ENCODE measurements at regions not wholly inside any gene's neighbourhood (a gene's known extent, or its start where the extent isn't known, plus 50 kb on each side); places are given as distances from the start of the nearest gene placed in this dataset.
"Not testable (repeated sequence)": the region's sequence is repeated elsewhere in the genome, so short reads cannot be mapped to it uniquely, and the experiment has no call there.

DNA sequence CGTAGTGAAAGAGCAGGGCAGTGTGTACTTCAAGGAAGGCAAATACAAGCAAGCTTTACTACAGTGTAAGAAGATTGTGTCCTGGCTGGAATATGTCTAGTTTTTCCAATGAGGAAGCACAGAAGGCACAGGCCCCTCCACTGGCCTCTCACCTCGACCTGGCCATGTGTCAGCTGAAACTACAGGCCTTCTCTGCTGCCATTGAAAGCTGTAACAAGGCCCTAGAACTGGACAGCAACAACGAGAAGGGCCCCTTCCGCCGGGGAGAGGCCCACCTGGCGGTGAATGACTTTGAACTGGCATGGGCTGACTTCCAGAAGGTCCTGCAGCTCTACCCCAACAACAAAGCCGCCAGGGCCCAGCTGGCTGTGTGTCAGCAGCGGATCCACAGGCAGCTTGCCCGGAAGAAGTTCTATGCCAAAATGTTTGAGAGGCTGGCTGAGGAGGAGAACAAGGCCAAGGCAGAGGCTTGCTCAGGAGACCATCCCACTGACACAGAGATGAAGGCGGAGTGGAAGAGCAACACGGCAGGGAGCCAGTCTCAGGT is 202.2 kb downstream of the SPATA31A6 start:
- TF ChIP-seq, protein P1, sequence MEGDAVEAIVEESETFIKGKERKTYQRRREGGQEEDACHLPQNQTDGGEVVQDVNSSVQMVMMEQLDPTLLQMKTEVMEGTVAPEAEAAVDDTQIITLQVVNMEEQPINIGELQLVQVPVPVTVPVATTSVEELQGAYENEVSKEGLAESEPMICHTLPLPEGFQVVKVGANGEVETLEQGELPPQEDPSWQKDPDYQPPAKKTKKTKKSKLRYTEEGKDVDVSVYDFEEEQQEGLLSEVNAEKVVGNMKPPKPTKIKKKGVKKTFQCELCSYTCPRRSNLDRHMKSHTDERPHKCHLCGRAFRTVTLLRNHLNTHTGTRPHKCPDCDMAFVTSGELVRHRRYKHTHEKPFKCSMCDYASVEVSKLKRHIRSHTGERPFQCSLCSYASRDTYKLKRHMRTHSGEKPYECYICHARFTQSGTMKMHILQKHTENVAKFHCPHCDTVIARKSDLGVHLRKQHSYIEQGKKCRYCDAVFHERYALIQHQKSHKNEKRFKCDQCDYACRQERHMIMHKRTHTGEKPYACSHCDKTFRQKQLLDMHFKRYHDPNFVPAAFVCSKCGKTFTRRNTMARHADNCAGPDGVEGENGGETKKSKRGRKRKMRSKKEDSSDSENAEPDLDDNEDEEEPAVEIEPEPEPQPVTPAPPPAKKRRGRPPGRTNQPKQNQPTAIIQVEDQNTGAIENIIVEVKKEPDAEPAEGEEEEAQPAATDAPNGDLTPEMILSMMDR (conservative IDR thresholded peaks at IDR 0.05; ENCODE audit: low read length), result not testable (repeated sequence)
- not testable (repeated sequence) for TF ChIP-seq EZH2phosphoT487 (IDR thresholded peaks at IDR 0.05; ENCODE audit: borderline replicate concordance, low read depth, low read length)

Data from OCI-LY7 (cell line).